GM23338 (cell line): ENCODE measurements at regions not wholly inside any gene's neighbourhood (a gene's known extent, or its start where the extent isn't known, plus 50 kb on each side); places are given as distances from the start of the nearest gene placed in this dataset.

ENCODE experiments used
- ATAC-seq: fragments of 200-7000 bp; cut with Tn5 transposase; 3 replicates; pipeline ENCODE4 v1.9.1; 2020
- DNase-seq: peaks from one replicate; pipeline ENCODE4 v3.0.0-alpha.2; 2015; ENCODE audit warnings: low spot score
- H2AFZ ChIP-seq: fragments of 200-600 bp; sonication (generic); 2 replicates; pipeline ENCODE4 v1.8.0; 2016; ENCODE audit warnings: antibody characterized with exemption, mild to moderate bottlenecking, moderate library complexity
- H3F3A ChIP-seq: fragments of 200-600 bp; sonication (generic); replicated peaks from 2 replicates; pipeline ENCODE4 v1.8.0; 2017; ENCODE audit warnings: antibody characterized with exemption, mixed run types, low read depth
- H3K27ac ChIP-seq: fragments of 200-600 bp; sonication (generic); 2 replicates; pipeline ENCODE4 v1.6.1; 2016; ENCODE audit warnings: low read depth
- H3K27me3 ChIP-seq: fragments of 200-600 bp; sonication (generic); 2 replicates; pipeline ENCODE4 v1.8.0; 2016; ENCODE audit warnings: mild to moderate bottlenecking, mixed run types, moderate library complexity; ENCODE audit not compliant: insufficient read depth
- H3K36me3 ChIP-seq: fragments of 200-600 bp; sonication (generic); 2 replicates; pipeline ENCODE4 v1.8.0; 2016; ENCODE audit warnings: mild to moderate bottlenecking; ENCODE audit not compliant: insufficient read depth
- H3K4me1 ChIP-seq: fragments of 200-600 bp; sonication (generic); 2 replicates; pipeline ENCODE4 v1.8.0; 2016; ENCODE audit warnings: mild to moderate bottlenecking, moderate library complexity; ENCODE audit not compliant: insufficient read depth
- H3K4me2 ChIP-seq: fragments of 200-600 bp; sonication (generic); 2 replicates; pipeline ENCODE4 v1.7.1; 2017; ENCODE audit warnings: mixed run types
- H3K4me3 ChIP-seq: fragments of 200-600 bp; sonication (generic); 2 replicates; pipeline ENCODE4 v1.6.1; 2016; ENCODE audit warnings: mixed run types
- H3K79me2 ChIP-seq: fragments of 200-600 bp; sonication (generic); replicated peaks from 2 replicates; pipeline ENCODE4 v1.8.0; 2017; ENCODE audit warnings: mild to moderate bottlenecking; ENCODE audit not compliant: insufficient read depth
- H3K9me2 ChIP-seq: fragments of 200-600 bp; sonication (generic); 2 replicates; pipeline ENCODE4 v1.8.0; 2017; ENCODE audit not compliant: insufficient read depth
- H4K20me1 ChIP-seq: fragments of 200-600 bp; sonication (generic); replicated peaks from 2 replicates; pipeline ENCODE4 v1.8.0; 2017; ENCODE audit warnings: mild to moderate bottlenecking; ENCODE audit not compliant: insufficient read depth
- H3K27ac Mint-ChIP-seq: 2 replicates; pipeline ENCODE4 v1.8.0; 2020; ENCODE audit warnings: inconsistent platforms, mild to moderate bottlenecking, moderate library complexity, mixed read lengths
- H3K27me3 Mint-ChIP-seq: 3 replicates; pipeline ENCODE4 v1.8.0; 2022; ENCODE audit warnings: low read depth, mild to moderate bottlenecking, moderate library complexity, mixed read lengths, inconsistent platforms; ENCODE audit not compliant: insufficient read depth, poor library complexity
- H3K36me3 Mint-ChIP-seq: 3 replicates; pipeline ENCODE4 v1.8.0; 2021; ENCODE audit warnings: low read depth, mild to moderate bottlenecking, inconsistent platforms, moderate library complexity, mixed read lengths
- H3K4me1 Mint-ChIP-seq: 3 replicates; pipeline ENCODE4 v1.8.0; 2020; ENCODE audit warnings: mild to moderate bottlenecking, inconsistent platforms, mixed read lengths
- H3K4me3 Mint-ChIP-seq: 3 replicates; pipeline ENCODE4 v1.8.0; 2021; ENCODE audit warnings: moderate library complexity, mild to moderate bottlenecking, inconsistent platforms, mixed read lengths
- H3K9me3 Mint-ChIP-seq: 3 replicates; pipeline ENCODE4 v1.8.0; 2020; ENCODE audit warnings: moderate library complexity, mild to moderate bottlenecking, inconsistent platforms, mixed read lengths
- CREB1 ChIP-seq: fragments of 250-450 bp; sonication (Bioruptor Pico); IDR thresholded peaks from 2 replicates; pipeline ENCODE4 v1.5.0; 2020; ENCODE audit warnings: low read depth, mild to moderate bottlenecking, moderate library complexity
- CTCF ChIP-seq, 2 experiments: fragments of 200-600 bp in 1 of 2; sonication (generic) in 1 of 2; conservative IDR thresholded peaks; 2 replicates each; pipeline versions ENCODE4 v1.5.1 to v1.6.1; 2016 to 2017; ENCODE audit warnings: antibody characterized with exemption in 2 of 2, low read depth in 2 of 2, mild to moderate bottlenecking in 2 of 2, moderate library complexity in 1 of 2
- ETS1 ChIP-seq: IDR thresholded peaks from 2 replicates; pipeline ENCODE4 v1.6.1; 2016; ENCODE audit warnings: antibody characterized with exemption
- EZH2 ChIP-seq: fragments of 200-600 bp; sonication (generic); IDR thresholded peaks from one replicate; pipeline ENCODE4 v1.8.0; 2017; ENCODE audit warnings: antibody characterized with exemption, mild to moderate bottlenecking, low read depth; ENCODE audit not compliant: unreplicated experiment
- EZH2phosphoT487 ChIP-seq: fragments of 200-600 bp; sonication (generic); IDR thresholded peaks from one replicate; pipeline ENCODE4 v1.8.1; 2018; ENCODE audit warnings: antibody characterized with exemption; ENCODE audit not compliant: unreplicated experiment
- JUNB ChIP-seq: IDR thresholded peaks from one replicate; pipeline ENCODE4 v1.6.1; 2016; ENCODE audit warnings: antibody characterized with exemption; ENCODE audit not compliant: unreplicated experiment
- NANOG ChIP-seq: IDR thresholded peaks from 2 replicates; pipeline ENCODE4 v1.6.1; 2016; ENCODE audit warnings: antibody characterized with exemption, borderline replicate concordance
- POLR2AphosphoS5 ChIP-seq: IDR thresholded peaks from 2 replicates; pipeline ENCODE4 v1.6.1; 2016; ENCODE audit warnings: antibody characterized with exemption, low read depth
- REST ChIP-seq: IDR thresholded peaks from one replicate; pipeline ENCODE4 v1.6.1; 2018; ENCODE audit warnings: antibody characterized with exemption; ENCODE audit not compliant: unreplicated experiment
- ZNF114 ChIP-seq: fragments of 250-450 bp; sonication (Bioruptor Pico); IDR thresholded peaks from 2 replicates; pipeline ENCODE4 v1.5.0; 2020; ENCODE audit warnings: mild to moderate bottlenecking, moderate library complexity
- ZNF331 ChIP-seq: fragments of 250-450 bp; sonication (Bioruptor Pico); IDR thresholded peaks from 2 replicates; pipeline ENCODE4 v1.5.0; 2020; ENCODE audit warnings: low read depth, mild to moderate bottlenecking, moderate library complexity
- ZNF462 ChIP-seq: fragments of 250-450 bp; sonication (Bioruptor Pico); IDR thresholded peaks from 2 replicates; pipeline ENCODE4 v1.5.0; 2020; ENCODE audit warnings: mild to moderate bottlenecking, moderate library complexity

- TF ChIP-seq REST = no peak
- no peak for TF ChIP-seq POLR2AphosphoS5
- TF ChIP-seq ZNF114 (CRISPR knock-in tag) = no peak
- TF ChIP-seq ZNF331 = no peak
- no peak for TF ChIP-seq ETS1
- TF ChIP-seq EZH2phosphoT487 = no peak
- TF ChIP-seq CREB1 (CRISPR knock-in tag) = no peak
- no peak for TF ChIP-seq EZH2
- TF ChIP-seq JUNB = no peak
Measured at GRCh38 chr4:35250331-35250730, 994.0 kb downstream of the ARAP2 start (continued).

GRCh38 chr4:35250761-35251160 is 993.6 kb downstream of the ARAP2 start:
- TF ChIP-seq CREB1 (CRISPR knock-in tag) = no peak
- no peak for TF ChIP-seq ZNF462
- no peak for TF ChIP-seq POLR2AphosphoS5
- TF ChIP-seq EZH2phosphoT487 = no peak
- TF ChIP-seq CTCF (conservative IDR thresholded peaks at IDR 0.05; ENCODE audit: low read depth in 2 of 2) = no peak
- no peak for TF ChIP-seq ZNF114 (CRISPR knock-in tag)
- no peak for TF ChIP-seq NANOG
- TF ChIP-seq ZNF331 = no peak
- no peak for DNase-seq
- Mint-ChIP-seq H3K36me3 (no peaks in the 10 kb centered on the region), H3K4me1 (peaks cover 18% of the 10 kb centered on the region), H3K27ac (no peak overlapping the region), H3K9me3 (no peaks in the 10 kb centered on the region), H3K4me3 (no peak overlapping the region), H3K27me3 (no peaks in the 10 kb centered on the region)
- H3K36me3 ChIP-seq = no peaks in the 10 kb centered on the region
- no peak for ATAC-seq
- H3K27me3 ChIP-seq = no peaks in the 10 kb centered on the region
- H3K4me1 ChIP-seq = peaks cover 19% of the 10 kb centered on the region
- H2AFZ ChIP-seq = no peak overlapping the region
- no peak overlapping the region for H3K27ac ChIP-seq
- no peaks in the 10 kb centered on the region for H3K79me2 ChIP-seq
- H4K20me1 ChIP-seq = no peaks in the 10 kb centered on the region
- no peak overlapping the region for H3K4me2 ChIP-seq
- H3K4me3 ChIP-seq = no peak overlapping the region
- H3K9me2 ChIP-seq = no peaks in the 10 kb centered on the region
- no peaks in the 10 kb centered on the region for H3F3A ChIP-seq
